DMS153 treated with DMSO at 0.1 percent for 48 hours (cell line): ENCODE measurements at regions not wholly inside any gene's neighbourhood (a gene's known extent, or its start where the extent isn't known, plus 50 kb on each side); places are given as distances from the start of the nearest gene placed in this dataset.

Experiments
- DNase-seq: peaks from one replicate; lab custom pipeline; 2025; ENCODE audit not compliant: unreplicated experiment; lab: John Stamatoyannopoulos, UW

DNA sequence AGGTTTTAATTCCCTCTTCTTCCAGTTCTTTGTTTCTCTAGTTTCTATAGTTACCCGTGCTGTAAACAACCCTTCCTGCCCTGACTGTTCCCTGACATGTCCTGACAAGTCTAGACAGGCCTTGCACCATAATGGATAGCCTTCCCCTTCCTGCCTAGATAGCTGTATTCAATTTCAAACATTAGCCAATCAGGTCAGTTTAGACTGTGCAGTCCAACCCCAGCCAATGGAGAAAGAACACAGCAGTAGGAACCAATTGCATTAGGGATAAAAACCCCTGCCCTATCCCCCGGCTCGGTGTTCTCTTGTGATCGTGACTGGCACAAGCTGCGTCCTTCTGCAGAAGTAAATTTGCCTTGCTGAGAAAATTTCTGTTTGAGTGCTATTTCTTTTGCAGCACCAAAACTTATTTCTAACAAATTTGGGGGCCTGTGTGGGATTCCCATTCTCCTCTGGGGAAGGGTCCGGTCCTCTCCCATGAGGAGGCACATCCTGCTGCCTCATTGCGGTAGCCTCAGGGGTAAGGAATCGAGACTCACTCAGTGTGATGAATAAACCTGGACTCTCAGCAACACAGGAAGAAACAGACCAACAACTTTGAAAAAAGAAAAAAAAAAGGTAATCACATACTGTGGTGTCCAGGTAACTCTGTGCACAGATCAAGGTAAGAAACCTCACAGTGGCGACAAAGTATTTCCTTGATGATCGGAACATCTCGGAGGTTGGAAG, 248.7 kb upstream of the ECI2 start:
- no peak for DNase-seq

DNA sequence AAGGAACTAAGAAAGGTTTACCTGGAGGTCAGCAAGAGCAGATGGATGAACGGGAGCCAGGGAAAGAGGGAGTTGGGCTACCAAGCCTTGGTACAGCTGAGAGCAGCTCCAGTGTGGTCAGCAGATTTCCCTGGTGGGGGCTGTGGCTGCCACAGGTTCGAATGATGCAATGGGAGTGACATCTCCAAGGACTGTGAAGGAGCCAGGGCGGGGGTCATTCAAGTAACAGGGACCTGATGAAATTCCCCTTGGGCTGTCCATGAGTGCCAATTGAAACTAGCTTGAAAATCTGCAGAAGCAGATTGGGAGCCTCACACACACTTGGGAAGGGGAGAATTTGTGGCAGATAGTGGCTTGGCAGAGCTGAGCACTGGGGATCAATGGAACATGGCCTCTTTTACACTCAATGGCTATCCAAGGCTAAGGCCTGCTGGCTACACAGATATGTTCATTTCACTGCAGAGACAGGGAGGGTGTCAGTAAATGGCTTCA, 247.0 kb upstream of the ECI2 start:
- no peak for DNase-seq

- DNase-seq: no peak
These were observed 246.0 kb upstream of the ECI2 start for GRCh38 chr6:4381381-4381780.

GRCh38 chr6:4380881-4381281, 245.5 kb upstream of the ECI2 start:
- DNase-seq: no peak

- no peak for DNase-seq
These were observed 244.6 kb upstream of the ECI2 start for GRCh38 chr6:4379958-4380357.

GRCh38 chr6:4378319-4378996, 243.1 kb upstream of the ECI2 start:
- DNase-seq: no peak

GRCh38 chr6:4377603-4378002, 242.2 kb upstream of the ECI2 start:
- no peak for DNase-seq

GRCh38 chr6:4374216-4374615, 238.8 kb upstream of the ECI2 start:
- DNase-seq: no peak

DNA sequence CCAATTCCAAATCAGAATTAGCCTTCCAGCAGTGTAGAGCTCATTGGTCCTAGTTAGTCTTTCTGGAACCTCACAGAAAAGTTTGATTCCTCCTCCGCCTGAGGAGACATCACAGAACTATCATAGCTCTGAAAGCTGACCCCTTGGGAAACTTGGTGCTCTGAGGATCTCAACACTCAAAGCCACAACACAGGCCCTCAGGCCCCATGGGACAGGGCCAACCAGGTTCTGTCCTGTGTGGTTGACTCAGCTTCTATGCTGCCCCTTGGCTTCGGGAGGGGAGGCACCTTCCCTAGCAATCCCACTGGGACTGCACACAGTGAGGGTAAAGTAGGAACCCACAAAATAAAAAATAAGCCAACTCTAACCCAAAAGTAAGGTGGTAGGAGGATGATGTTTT, 237.5 kb upstream of the ECI2 start:
- no peak for DNase-seq

DNA sequence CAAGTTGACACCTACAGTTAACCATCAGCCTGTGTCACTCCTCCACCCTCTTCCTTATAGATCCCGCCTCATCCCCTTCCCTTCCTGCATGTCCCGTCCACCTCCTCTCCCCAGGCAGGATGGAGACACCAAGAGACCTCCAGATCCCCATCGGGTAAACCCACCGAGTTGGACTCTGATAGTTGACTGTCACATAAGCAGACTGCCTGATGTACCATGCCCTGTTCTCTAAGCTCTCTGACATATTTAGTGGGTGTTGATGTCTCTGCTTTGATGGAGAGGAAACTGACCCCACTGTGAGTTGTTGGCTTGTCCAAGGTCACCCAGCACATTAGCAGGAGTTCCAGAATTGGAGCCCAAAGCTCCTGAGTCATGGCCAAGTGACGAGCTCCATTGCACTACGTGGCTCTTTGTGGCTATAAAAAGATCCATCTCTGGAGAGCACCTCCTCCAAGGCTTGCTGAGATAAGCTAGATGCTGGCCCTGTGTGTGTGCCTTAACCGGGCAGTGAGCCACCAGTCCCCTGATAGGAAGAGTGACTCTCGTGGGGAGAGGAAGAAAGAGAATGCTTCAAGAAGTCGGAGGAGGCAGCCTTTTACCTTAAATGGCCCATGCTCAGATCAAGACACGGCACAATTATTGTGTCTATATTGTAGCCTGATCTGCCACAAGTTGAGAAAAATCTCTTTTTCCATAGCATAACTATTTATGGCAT, 236.0 kb upstream of the ECI2 start:
- no peak for DNase-seq

- DNase-seq: no peak
These were observed 234.7 kb upstream of the ECI2 start for GRCh38 chr6:4370066-4370465.

GRCh38 chr6:4369616-4370015, 234.2 kb upstream of the ECI2 start:
- no peak for DNase-seq

GRCh38 chr6:4368649-4369048, 233.3 kb upstream of the ECI2 start:
- no peak for DNase-seq

DNA sequence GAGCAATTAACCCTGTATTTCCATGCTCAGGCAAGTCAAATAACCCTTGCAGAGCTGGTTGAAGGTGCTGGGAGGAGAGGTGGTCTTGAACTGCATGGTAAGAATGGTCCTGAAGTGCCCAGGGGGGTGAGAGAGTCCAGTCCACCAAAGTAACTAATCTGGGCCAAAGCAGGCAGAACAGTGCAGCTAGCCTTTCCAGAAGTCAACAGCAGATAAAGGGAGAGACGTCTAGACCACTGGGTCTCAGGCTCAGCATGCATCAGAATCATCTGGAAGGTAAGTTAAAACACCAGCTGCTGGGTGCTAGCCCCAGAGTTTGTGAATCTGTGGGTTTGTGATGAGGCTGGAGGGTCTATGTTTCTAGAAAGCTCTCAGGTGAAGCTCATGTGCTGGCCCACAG, 232.3 kb upstream of the ECI2 start:
- no peak for DNase-seq

GRCh38 chr6:4366635-4367395, 231.4 kb upstream of the ECI2 start:
- no peak for DNase-seq

DNA sequence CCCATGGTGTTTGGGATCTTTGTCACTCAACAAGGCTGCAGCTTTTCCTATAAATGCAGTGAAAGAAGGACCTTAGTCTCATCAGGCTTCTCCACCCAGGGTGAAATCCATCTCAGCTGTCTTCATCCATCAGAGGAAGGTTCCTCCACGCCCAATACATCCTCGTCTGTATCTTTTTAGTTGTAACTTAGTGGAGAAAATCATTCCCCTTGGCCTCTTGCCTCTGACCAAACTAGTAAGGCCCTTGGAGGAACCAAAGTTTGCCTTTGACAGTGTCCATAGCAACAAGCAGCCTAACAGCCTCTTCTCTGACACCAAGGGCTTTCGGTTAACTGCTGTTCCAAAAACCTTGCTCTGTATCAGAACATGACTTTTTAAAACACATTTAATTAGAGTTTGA, 230.3 kb upstream of the ECI2 start:
- DNase-seq: no peak

DNA sequence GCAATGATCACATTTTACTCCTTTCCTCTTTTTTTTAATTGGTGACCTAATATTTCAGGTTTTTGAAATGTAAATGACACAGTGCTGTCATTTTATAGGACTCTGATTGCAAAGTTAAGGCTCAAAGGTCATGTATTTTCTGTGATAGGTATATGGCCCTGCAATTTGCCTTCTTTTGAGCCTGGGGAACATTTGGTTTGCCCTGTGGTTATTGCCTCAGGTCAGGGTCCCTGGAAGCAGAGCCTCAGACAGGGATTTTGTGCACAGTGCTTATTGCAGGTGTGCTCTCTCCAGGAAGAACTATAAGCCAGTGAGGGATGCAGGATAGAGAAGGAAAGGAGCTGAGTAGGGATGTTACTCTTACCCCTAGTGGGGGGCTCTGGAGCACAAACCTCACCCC, 229.3 kb upstream of the ECI2 start:
- DNase-seq: no peak

GRCh38 chr6:4364172-4364571, 228.8 kb upstream of the ECI2 start:
- DNase-seq: no peak

GRCh38 chr6:4363656-4364055, 228.3 kb upstream of the ECI2 start:
- no peak for DNase-seq

DNA sequence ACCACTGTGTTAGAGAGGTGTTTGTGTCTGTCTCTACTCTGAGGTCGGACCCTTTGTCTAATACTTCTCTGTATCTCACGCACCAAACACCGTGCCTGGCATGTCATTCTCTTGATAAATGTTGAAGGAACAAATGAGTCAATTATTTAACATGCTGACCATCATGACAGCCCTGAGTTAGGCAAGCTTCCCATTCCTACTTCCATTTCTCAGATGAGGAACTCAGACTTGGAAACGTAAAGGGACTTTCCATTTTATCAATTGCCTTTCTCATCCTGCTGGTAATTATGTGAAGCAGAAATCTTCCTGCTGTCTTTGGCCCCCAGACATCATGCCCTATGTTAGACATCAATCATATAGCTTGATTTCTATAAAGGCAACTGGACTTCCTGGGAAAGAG, 227.0 kb upstream of the ECI2 start:
- DNase-seq: no peak

DNA sequence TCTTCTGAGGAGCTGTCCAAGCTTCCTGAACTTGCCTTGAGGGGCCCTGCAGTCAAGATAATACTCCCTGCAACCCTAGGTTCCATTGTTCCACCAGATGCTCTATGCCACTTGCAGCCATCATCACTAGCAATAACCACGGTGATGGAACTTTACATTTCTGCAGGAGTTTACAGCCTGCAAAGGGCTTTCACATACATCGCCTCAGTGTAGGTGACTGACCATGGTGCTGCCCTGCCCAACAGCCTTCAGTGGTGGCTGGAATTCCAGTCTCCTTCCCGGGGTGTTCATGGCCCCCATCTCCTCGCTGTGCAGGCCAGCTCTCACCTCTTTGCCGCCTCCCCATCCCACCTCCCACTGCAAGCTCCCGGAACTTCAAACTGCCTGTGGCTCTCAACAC, 225.5 kb upstream of the ECI2 start:
- no peak for DNase-seq
